Erythroblast (primary cell): ENCODE measurements at regions not wholly inside any gene's neighbourhood (a gene's known extent, or its start where the extent isn't known, plus 50 kb on each side); places are given as distances from the start of the nearest gene placed in this dataset.

ENCODE experiments used
- GATA1 ChIP-seq: IDR thresholded peaks from 2 replicates; pipeline ENCODE4 v1.6.1; 2011; ENCODE audit warnings: low read depth, mild to moderate bottlenecking, control low read depth, low read length, moderate library complexity
- POLR2A ChIP-seq: IDR thresholded peaks from 2 replicates; pipeline ENCODE4 v1.6.1; 2011; ENCODE audit warnings: mild to moderate bottlenecking, low read length

DNA sequence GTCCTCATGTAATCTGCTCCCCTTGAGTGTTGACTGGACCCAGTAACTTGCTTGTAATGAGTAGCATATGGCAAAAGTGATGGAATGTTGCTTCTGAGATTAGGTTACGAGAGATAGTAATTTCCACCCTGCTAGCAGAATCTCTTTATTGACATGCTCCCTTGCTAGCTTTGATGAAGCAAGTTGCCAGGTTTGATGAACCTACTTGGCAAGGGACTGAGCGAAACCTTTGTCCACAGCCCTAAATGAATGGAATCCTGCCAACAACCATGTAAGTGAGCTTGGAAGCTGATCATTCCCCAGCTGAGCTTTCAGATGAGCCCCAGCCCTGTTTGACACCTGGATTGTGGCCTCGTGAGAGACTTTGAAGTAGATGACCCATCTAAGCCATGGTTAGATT is 120.8 kb upstream of the PLXNC1 start:
- TF ChIP-seq POLR2A (no peak), GATA1 (no peak)
